Effector CD4-positive, alpha-beta T cell (primary cell): ENCODE measurements at regions not wholly inside any gene's neighbourhood (a gene's known extent, or its start where the extent isn't known, plus 50 kb on each side); places are given as distances from the start of the nearest gene placed in this dataset.
"Not testable (repeated sequence)": the region's sequence is repeated elsewhere in the genome, so short reads cannot be mapped to it uniquely, and the experiment has no call there.

Source experiments
- DNase-seq: peaks from one replicate; pipeline ENCODE4 v3.0.0-alpha.2; 2020

DNA sequence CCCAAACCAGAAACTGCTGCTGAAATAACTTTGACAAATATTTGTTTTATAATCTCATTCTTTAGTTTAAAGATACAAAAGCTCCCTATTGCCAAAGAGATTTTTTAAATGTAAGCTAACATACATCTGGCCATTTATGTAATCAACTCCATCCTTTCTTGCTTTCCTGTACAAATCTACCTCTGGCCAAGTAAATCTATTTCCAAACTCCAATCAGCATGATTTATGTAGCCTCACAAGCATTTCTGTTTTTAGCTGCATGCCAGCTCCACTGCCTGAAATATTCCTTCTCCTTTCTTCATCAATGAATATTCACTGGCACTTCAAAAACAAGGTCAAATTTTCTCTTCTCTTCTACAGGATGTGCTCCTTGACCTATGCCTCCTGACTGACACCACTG is 80.0 kb downstream of the SHOX2 start:
- no peak for DNase-seq

DNA sequence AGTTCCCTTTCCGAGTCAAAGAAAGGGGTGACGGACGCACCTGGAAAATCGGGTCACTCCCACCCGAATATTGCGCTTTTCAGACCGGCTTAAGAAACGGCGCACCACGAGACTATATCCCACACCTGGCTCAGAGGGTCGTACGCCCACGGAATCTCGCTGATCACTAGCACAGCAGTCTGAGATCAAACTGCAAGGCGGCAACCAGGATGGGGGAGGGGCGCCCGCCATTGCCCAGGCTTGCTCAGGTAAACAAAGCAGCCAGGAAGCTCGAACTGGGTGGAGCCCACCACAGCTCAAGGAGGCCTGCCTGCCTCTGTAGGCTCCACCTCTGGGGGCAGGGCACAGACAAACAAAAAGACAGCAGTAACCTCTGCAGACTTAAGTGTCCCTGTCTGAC is 86.3 kb downstream of the SHOX2 start:
- DNase-seq = not testable (repeated sequence)

DNA sequence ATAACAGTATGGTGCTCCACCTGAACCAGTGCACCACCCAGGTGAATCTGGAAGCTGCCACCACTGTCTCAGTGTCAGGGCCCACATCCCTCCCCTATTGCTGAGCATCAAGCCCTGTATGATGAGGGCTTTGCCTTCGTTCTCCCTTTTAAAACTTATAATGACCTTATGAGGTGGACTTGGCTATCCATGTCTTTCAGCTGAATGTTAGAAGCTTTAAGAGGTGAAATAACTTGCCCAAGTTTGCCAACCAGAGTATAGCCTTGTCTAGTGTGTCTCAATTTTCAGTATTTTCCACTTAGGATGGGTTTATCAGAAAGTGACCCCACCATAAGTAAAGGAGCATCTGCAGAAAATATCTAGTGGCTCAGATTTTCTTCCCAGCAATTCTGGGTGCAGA is 87.8 kb downstream of the SHOX2 start:
- DNase-seq = no peak

DNA sequence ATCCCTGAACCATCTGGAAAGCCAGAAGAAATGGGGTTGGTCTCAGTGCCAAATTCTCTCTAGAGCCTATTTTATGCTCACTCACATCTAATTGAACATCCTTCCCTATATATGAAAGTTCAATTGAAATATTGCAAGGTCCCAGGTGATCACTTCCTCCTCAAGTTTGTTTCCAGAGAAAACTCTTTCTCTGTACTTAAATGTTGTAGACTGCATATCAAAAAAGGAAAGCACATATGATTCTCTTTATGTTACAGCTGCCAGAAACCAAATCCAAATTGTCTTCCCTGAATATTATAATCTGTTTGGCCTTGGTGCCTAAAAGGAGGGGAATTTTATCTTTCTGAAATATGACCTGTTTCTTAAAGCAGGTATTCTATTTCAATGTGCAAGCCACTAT is 93.3 kb downstream of the SHOX2 start:
- no peak for DNase-seq

DNA sequence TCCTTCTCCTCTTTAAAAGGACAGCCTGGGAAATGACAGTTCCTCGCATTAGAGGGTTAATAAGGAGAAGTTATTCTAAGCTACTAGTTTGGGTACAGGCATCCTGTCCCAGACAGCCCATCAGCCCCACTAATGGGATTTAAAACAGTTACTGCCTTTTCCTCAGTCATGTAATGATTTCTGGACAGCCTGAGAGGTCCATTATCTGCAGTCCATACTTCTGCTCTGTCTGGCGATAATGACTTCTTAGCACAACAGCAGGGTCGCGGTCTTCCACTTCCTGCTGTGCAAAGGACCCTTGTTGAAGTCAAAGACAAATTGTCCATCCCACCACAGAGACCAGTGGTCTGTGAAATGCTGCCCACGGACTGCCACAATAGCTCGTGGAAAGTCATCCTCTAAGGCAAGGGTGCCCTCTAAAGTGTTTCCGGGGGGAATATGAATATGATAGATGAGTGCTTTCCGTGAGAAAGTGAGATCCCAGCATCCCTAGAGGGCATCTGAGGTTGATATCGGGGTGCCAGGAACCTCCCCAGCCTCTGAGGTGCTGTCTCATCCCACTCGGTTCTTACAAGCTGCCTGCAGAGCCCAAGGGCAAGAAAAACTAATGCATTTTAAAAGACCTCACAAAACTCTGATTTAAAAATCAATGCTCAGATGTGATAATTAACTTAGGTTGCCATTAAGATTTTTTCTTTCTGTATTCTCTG is 100.7 kb downstream of the SHOX2 start:
- DNase-seq = no peak

DNA sequence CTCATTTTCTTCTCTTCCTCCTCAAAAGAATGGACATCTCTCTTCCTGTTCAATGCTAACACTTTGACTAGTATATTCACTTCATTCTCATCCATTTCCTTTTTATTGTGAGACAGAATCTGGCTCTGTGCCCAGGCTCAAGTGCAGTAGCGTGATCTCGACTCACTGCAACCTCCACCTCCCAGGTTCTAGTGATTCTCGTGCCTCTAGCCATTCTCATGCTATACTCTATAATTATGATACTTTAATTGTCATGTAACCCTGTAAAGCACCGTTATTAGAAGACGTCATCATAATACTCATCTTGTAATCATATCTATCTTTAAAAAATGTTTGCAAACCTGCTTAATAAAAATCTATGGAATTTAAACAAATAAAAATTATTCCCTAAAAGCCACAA is 107.0 kb downstream of the SHOX2 start:
- no peak for DNase-seq

DNA sequence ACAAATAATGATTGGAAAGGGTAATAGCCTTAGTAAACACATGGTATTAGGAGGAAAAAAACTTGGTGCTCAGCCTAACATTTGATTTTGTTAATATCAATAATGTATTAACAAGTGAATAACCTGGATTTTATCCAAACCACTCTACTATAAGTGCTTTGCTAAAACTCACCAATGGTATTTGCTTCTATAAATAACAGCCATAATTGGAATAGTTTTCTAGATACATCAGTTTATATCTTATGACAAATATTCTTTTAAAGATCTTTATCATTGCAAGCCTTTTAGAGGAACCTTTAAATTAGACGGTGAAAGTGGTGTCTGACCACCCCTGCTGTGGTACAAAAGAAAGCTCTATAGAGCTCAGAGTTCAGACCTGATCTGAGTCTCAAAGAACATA is 123.9 kb downstream of the SHOX2 start:
- DNase-seq = no peak

DNA sequence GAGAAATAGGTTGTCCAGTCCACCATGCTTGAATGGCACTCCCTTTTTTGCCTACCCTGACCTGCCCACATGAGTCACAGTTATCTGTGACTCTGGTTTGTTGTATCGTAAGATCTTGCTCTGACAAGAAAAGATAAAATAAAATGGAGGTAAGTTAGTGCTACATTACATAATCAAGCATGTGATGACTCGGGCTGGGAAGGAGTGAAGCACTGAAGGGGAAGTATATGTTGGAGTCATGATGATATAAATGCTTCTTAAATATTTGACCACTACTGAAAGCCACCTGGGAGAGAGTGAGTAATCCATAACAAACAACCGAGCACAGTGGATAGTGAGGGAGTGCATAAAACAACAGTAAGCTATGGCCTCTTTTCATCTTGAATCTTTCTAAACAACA is 124.4 kb downstream of the SHOX2 start:
- no peak for DNase-seq

DNA sequence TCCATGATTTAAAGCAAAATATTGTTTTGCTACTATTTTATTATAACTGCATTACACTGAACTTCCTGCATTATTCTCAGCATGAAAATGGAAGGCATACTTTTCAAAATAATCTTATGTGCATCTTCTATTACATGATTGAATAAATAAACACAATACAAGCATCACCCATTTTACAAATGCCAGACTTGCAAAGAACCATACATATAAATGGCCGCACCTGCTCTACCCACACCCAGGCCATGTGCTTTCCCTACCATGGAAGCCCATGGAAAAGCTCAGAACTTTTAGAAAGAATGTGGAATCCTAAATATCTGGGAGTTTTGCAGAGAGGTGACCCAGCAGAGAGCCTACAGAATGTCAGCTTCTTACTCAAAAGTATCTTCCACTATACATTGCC is 127.2 kb downstream of the SHOX2 start:
- DNase-seq = no peak

DNA sequence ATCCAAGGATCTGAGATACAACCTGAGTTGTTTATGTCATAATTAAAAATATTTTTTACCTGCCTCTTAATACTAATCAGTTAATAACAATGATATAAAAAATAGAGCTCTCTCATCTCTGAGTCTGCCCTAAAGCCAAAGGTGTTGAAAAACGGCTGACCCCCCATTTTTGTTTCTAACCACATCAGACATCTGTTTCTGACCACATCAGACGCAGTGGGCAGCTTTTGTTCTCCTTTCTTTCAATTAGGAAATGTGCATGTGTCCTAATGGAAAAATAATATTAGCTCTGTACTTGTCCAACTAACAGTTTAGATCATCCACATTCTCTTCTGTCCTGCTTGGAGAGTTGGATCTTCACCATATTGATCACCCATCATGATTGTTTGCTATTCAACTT is 144.6 kb downstream of the SHOX2 start:
- no peak for DNase-seq

DNA sequence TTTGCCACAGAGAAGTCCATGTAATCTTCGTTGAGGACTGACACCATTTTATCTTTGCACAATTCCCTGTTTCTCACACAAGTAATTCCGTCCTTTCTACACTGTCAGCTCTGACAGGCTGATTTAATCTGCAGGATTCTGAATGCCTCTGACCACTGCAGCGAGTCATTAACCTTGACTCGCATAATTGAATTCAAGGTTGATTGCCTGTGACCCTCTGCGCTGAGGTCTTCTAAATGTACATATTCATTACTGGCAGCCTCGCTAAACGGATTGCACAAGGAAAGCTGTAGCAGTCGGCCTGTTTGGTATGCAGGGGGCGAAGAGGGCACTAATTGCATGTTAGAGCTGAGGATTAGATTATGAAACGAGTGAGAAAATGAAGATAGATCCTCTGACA is 147.8 kb downstream of the SHOX2 start:
- DNase-seq = no peak

DNA sequence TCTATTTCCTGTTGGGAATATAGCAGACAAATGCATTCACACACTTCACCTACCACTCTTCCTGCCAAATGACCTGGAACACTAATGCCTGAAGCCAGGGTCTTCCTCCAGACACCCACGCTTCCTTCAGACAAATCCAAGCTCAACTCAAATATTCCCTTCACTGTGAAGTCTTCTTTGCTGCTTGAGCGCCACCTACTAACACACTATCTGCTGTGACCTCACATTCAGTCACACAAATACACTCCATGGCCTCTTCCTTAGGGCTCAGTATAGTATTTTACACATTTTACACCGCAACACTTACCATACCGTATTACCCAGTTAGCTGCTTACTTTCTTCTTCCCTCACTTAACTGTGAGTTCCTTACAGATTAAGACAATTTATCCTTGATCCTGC is 149.4 kb downstream of the SHOX2 start:
- no peak for DNase-seq

DNA sequence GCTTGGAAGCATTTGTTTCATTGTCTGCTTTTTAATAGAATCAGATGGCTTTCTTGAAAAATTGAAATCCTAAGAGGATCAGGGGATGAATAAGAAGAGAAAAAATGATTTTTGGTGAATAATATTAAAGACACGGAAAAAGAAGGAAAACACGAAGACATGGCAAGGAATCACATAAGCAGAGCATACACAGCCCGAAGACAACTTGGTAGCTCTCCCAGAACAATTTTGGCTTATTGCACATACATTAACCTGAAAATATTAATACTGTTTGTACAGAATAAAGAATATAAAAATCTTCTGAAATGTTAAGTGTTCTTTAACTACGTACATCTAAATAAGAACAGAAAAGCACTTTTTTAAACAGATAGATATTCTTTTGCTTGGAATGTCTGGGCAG is 150.0 kb downstream of the SHOX2 start:
- no peak for DNase-seq

DNA sequence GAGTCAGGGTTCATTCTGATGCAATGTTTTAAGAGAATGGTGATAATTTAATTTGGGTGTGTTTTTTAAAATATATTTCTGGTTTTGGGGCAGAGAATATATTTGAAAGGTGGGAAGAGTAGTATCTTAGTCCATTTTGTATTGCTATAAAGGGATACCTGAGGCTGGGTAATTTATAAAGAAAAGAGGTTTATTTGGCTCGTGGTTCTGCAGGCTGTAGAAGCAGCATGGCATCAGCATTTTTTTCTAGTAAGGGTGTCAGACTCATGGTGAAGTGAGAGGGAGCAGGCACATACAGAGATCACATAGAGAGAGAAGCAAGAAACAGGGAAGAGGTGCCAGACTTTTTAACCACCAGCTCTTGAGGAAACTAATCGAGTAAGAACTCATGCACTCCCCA is 152.7 kb downstream of the SHOX2 start:
- DNase-seq = no peak

DNA sequence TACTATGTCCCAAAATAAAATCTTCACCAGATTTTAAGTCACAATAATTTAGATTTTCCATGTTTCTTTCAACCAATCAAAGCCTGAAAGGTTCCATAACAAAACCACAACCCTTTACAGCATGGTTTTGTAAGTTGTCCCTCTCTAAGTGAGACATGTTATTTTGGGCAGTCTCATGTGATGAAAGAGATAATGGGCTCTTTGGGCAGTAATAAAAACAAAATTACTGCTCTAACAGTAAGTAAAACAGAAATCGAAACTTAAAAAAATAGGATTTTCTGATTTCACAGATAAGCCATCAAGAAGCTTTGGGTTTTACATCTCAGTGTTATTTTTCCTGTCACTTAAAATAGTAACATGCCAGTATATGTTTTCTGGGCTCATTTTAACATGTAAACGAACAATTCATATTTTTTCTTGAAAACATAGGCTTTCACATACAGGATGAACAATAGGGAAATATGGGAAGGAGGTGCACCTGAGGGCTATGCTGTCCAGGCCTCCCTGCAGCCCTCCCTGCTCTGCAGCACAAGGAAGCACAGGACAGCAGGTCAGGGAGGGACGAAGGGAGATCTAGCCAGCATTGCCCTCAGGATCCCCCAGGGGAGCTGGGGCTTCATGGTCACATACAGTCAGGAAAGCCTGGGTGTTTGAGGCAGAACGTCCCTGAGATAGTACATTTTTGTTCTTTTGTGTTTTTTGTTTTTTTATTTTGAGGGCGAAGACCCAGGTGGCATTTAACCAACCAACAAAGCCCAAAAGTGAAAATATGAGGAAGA is 157.4 kb downstream of the SHOX2 start:
- DNase-seq = no peak

DNA sequence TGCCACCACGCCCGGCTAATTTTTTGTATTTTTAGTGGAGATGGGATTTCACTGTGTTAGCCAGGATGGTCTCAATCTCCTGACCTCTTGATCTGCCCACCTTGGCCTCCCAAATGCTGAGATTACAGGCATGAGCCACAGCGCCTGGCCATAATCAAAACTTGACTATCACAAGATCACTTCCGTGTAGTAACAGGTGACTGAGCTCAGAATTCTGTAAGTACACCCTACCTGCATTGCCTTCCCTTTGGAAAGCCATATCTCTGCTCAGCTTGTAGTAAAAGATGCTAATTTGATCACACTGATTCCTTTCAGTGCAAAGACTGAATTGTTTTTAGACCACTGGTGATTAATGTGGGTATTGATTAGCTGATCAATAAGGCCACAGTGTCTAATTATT is 167.1 kb downstream of the SHOX2 start:
- DNase-seq = no peak

DNA sequence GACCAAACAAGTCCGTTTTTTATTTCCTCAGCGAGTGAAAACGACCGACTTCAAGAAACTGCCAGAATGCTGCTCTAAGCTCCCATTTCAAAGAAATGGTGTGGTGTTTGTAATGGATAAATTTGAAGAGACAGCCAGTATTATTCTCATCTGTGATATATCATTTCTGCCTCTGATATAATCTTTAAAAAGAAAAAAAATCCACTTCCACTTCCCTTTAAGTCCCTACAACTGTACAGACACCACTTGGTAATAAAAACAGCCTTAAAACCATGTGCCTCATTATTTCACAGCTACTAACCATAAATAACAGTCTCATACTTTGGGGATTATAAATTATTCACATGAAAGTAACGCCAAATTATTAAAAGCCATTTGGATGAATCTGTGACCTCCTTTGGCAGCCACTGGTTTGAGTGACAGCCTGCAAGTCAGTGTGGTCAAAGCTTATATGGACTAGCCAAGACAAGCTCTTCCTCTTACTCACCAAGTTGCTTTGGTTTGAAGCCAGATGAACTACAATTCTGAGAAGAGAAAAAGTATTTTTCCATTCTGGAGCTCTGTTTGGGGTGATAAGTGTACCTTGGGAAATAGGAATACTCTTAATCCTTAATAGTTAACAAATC is 168.0 kb downstream of the SHOX2 start:
- DNase-seq = no peak

DNA sequence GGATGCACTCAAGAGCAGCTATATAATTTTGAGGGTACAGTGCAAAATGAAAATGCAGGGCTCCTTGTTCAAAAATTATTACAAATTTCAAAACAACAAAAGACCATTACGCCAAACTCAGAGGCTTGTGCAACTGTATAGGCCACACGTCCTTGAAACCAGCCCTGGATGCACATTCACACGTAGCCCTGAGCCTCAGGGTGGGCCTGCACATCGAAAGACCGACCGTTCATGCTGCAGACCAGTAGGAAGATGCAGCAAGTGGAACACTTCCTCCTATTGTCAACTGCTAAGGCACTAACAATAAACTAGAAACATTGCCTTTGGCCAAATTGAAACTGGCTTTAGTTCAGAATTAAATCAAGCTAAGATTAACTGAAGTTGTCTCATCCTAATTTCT is 174.7 kb downstream of the SHOX2 start:
- DNase-seq = no peak

DNA sequence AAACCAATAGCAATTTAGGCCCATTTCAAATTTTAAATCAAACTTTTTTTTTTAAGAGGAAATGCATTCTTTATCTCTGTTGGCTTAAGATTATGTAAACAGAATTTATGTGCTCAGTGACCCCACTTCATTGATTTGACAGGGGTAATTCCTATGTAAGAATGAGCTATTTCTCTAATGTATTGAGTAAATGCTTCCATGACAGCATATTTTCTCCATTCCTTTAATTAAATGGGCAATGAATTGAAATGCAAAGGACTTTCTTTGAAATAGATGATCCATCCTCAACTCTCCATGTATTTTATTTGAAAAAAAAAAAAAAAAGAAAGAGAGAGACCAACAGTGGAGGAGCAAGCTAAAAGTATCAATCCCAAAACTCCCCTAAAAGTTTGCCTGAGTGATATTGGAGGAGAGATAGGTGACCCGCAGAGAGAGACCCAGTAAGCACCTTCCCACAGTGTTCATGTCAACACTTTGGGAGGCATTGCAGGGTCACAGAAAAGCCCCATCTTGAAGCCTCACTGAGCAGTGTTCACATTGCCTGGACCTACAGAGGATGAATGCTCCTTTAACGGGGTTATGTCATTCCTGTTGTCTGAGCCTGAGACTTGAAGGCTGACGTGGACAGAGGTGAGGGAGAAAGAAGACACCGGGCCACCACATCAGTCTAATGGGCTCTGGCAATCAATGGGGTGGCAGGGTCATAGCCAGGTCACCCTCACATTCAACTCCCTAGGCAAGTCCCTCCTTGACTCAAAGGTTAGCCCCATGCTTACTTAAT is 176.0 kb downstream of the SHOX2 start:
- DNase-seq = no peak

DNA sequence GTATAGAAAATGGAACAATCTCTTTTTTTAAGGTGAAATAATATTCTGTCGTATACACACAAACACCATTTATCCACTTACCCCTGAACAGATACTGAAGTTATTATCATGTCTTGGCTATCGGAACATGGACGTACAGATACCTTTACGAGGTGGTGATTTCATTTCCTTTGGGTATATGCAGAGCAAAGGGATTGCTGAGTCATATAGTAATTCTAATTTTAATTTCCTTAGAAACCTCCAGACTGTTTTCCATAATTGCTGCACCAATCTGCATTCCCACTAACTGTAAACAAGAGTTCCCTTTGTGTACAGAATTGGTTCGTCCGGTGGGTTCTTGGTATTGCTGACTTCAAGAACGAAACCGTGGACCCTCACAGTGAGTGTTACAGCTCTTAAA is 179.4 kb downstream of the SHOX2 start:
- no peak for DNase-seq

DNA sequence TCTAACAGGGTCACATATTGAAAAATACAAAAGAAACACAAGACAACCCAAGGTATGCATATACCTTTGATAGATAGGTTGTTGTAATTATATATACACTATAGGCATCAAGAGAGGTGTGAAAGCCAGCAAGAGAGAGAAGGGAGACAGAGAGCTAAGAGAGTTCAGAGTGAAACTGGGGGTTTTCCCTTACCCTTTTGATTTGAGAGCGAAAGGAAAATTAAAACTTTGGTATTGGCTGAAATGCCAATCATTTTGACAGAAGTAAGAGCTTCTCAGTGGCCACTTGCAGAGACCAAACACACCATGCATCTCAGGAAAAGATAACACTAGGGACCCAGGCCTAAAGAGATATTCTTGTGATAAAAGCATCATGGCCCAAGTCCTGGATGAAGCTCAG is 183.6 kb downstream of the SHOX2 start:
- DNase-seq = no peak

DNA sequence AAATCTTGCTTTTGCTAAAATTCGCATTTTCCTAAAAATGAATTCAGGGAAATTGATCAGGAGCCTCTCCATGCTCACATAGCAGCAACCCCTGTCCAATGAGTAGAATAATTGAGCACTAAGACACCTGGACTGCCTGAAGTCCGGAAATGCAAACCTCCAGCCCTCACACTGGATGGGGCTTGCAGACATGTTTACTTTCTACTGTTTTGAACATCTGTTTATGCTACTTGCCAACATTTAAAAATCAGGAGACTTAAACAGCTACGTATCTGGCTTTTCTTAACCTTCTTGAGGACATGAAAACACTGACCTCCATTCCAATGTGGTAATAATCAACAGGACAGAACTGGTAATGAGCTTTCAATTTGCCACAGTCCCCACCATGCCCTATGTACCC is 184.4 kb downstream of the SHOX2 start:
- no peak for DNase-seq
